ACHN (cell line): ENCODE measurements at regions not wholly inside any gene's neighbourhood (a gene's known extent, or its start where the extent isn't known, plus 50 kb on each side); places are given as distances from the start of the nearest gene placed in this dataset.
"Not testable (repeated sequence)": the region's sequence is repeated elsewhere in the genome, so short reads cannot be mapped to it uniquely, and the experiment has no call there.

Experiments
- DNase-seq: peaks from one replicate; pipeline ENCODE4 v3.0.0-alpha.2; 2015
- in situ Hi-C: cut with HindIII; loops from 2 replicates; pipeline ENCODE4 v1.10.0; 2017; ENCODE audit warnings: low sequenced_read_pairs, low pct_ligation_motif_present, low pct_unique_long_range_greater_than_20kb

DNA sequence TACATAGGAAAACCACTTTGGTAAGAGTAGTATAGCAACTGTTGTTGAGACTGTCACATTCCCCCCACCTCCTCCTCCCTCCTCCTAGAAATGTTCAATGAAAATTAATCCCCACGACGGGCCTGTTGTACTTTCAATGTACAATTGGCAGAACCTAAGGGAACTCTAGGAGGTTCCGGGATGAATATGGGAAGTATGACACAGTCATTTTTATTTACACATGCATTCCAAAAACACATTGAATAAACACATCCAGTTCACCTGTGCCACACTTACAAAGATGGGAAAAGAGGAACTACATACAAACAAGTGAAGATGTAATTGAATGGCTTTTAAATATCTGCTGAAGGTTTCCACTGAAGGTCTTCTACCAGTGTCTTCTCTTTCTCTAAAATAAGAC is 144.4 kb upstream of the NBPF11 start:
- no peak for DNase-seq

DNA sequence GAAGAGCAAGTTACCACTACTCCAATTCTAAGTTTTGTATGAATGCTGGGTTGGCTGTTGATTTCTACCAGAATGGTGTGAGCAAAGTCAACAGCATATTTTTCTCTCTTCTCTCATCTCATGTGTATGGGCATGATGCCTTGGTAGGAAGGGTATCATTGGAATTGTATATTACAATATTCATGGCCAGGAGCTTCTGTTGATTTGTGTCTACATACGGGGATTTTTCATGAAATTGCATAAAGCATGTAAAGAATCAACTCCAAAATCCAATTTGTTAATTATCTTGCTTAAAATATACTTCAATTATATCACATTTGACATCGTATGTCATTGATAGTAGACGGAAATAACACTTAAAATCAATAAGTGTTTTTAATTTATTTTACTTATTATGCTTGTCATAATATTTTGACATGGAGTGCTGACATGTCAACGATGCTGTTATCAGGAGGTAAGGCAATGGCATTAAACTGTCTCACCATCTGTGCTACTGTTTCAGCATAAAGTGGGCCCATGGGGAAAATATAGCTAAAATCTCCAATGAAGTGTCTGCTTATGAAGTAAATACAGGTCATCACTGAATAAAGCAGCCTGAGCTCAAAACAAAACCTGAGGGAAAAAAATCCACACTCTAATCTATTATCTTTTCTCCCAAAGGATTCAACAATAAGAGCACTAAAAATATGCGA is 142.2 kb upstream of the NBPF11 start:
- DNase-seq: no peak

More for the DNA sequence above, 144.4 kb upstream of the NBPF11 start:
- in situ Hi-C loops: no loop called here

DNA sequence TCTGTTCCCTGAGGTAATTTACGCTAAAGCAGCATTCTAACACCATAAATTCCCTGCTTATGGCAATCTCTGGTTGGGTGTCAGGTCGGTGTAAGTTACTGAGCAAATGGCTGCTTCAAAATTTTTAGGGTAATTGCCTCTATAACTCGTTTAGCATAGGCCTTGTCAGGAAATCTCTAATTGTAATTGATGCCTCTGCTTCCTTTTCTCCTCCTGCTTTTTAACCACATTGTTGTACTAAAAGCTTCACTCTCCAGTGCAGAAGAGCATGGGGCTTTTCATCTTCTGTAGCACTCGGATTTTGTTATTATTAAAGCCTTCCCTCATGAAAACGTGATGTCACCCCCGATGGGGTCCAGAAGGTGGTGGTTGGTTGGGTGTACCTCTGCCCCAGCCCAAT is 141.6 kb upstream of the NBPF11 start:
- in situ Hi-C loops: no loop called here

More for the DNA sequence above, 142.2 kb upstream of the NBPF11 start:
- in situ Hi-C loops: no loop called here

DNA sequence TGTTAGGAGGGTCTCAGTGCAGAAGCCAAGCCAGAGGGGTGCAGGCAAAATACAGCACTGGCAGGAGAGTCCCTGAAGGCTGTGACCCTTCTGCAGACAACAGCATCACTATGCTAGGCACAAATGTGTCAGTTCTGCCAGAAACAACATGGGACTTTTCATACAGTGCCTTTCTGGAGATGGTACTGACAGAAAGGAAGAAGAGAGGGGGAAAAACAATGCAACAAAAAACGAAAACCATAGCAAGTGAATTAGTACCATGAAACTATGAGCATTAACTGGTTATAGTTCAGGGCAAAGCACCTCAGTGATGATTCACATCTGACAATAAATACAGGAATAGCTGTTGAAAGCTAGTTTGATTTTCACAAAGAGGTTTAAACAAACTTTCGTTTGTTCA is 140.8 kb upstream of the NBPF11 start:
- no peak for DNase-seq
- in situ Hi-C loops: no loop called here

More for the DNA sequence above, 141.6 kb upstream of the NBPF11 start:
- DNase-seq: no peak

DNA sequence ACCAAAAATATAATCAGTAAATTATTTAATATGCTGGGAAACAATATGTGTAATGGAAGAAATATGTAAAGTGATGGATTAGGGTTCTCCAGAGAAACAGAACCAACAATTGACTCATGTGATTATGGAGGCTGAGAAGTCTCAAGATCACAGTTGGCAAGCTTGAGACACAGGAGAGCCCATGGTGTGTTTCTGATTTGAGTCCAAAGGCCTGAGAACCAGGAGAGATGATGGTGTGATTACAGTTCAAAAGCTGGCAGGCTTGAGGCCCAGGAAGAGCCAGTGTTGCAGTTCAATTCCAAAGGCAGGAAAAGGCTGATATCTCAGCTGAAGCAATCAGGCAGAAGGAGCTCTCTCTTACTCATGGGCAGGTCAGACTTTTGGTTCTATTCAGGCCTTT is 138.8 kb upstream of the NBPF11 start:
- in situ Hi-C loops: no loop called here
- DNase-seq: no peak

DNA sequence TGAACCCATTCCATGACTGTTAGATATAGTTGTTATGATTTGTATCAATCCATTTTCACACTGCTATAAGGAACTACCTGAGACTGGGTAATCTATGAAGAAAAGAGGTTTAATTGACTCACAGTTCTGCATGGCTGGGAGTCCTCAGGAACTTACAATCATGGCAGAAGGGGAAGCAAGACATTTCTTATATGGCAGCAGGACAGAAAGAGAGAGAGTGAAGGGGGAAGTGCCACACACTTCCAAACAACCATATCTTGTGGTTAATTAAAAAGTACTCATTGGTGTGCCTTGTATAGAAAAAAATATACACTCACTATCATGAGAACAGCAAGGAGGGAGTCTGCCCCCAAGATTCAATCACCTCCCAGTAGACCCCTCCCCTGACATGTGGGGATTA is 137.6 kb upstream of the NBPF11 start:
- no peak for DNase-seq
- in situ Hi-C loops: no loop called here

DNA sequence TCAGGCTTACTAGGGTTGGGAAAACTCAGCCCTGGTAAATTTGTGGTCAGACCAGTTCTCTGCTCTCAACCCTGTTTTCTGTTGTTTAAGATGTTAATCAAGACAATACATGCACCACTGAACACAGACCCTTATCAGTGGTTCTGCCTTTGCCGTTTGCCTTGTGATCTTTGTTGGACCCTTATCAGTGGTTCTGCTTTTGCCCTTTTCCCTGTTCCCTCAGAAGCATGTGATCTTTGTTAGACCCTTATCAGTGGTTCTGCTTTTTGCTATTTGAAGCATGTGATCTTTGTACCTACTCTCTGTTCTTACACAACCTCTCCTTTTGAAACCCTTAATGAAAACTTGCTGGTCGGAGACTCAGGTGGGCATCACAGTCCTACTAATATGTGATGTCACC is 133.9 kb upstream of the NBPF11 start:
- DNase-seq, in situ Hi-C loops: not testable (repeated sequence)

DNA sequence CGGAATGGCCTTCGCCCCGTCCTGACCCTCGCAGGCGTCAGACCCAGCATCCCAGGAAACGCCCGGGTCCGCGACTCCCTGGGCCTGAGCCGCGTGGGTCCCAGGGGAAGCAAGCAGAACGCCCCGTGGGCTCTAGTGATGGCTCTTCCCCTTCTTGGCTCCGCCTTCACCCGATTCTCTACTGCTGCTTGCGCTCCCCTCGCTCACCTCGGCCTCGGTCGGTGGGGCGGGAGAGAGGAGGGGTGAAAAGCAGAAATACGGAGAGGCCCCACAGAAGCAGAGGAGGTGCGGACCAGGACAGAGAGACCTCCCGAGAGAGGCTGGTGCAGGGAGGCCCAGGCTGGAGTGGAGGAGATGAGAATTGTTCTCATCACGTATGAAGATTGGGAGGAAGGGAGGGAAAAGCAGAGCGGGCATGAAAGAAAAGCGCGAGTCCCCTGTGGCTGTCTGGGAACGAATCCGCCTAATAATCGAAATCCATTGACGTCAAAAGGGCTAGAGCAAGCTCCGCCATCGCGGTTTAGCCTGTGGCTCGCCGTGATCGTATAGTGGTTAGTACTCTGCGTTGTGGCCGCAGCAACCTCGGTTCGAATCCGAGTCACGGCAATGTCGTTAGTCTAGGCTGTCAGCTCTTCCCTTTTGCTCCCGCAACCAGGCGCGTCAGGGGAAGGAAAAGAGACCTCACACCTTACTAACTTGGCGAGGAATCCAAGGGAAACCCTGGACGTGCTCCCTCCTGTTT is 128.9 kb upstream of the NBPF11 start:
- in situ Hi-C loops: not testable (repeated sequence)

DNA sequence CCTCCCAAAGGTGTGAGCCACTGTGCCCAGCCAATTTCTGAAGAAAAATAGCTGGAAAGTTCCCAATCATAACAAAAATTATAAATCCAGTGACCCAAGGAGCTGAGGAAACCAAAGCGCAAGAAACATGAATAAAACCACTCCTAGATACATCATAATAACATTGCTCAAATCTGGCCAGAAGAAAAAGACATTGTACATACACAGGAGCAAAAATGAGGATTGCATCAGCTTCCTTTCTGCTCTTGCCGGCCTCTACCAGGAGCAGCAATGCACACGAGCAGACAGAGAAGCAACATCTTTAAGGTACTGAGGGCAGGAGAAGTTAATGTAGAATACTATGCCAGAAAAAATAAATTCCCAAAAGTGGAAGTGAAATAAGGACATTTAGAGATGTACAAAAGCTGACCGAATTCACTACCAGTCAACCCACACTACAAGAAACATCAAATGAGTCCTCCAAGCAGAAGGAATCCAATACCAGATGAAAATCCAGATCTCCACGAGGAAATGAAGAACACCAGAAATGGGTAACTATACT is 127.0 kb upstream of the NBPF11 start:
- DNase-seq, in situ Hi-C loops: not testable (repeated sequence)

More for the DNA sequence above, 128.9 kb upstream of the NBPF11 start:
- DNase-seq: not testable (repeated sequence)

DNA sequence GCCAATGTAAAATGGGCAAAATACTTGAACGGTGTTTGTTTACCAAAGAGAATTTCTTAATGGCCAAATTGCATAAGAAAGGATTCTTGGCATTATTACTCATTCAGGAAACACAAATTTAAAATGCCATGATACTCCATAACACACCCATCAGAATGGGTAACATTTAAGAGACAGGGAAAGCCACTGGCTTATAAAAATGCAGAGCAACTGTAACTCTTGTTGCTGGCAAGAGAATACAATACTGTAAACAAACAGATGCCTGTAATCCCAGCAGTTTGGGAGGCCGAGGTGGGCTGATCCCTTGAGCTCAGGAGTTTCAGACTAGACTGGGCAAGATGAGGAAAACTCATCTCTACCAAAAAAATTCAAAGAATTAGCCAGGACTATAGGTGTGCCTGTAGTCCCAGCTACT is 125.8 kb upstream of the NBPF11 start:
- in situ Hi-C loops, DNase-seq: not testable (repeated sequence)

DNA sequence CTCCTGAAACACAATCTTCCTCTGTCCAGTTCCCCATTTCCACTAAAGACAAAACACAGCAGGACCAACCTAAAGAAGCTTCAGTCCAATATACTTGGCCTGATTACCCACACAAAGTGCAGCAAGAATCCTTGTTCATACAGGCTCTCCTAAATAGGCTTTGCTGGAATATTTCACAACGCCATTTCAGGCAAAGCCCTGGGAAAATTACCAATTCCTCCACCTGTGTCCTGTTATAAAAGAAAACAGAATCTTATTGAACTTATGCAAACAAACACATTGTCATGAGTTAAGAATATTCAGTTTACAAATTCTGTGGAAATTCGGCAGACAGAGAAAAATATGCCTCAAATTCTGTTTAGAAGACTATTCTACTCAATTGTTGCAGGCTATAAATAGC is 115.0 kb upstream of the NBPF11 start:
- in situ Hi-C loops, DNase-seq: not testable (repeated sequence)

DNA sequence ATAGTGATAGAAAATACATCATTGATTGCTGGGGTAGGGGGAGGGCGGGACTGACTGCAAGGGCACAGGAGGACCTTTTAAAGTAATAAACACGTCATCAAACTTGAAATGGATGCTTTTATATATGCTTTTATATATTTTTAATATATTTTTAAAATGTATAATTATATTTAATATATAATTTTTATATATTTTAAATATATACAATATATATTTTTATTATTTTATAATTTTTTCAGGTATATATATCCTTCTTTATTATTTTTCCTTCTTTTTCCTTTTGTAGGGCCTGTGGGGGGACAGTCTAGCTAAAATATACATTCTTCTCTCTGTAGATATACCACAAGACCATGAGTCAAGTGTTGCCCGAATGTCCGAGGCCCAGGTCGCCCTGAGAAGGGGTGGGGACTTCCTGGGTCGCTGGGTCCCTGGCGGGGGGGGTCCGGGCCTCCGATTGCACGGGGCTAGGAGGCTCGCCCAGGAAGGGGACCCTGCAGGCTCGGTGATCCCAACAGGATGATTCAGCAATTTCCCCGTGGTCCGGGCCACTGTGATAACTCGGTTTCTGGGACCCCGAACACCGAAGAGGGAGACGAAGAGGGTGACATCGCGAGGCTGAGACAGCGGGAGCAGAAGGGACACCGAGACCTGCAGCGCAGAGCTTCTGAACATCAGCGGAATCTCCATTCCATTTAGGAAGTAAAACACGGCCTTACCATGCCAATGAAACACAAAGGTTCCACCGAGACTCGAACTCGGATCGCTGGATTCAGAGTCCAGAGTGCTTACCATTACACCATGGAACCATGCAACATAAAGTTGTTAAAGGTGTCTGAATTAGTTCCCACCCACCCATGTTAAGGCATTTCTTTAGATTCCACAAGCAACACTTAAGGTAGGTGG is 112.5 kb upstream of the NBPF11 start:
- DNase-seq: no peak
- in situ Hi-C loops: no loop called here

DNA sequence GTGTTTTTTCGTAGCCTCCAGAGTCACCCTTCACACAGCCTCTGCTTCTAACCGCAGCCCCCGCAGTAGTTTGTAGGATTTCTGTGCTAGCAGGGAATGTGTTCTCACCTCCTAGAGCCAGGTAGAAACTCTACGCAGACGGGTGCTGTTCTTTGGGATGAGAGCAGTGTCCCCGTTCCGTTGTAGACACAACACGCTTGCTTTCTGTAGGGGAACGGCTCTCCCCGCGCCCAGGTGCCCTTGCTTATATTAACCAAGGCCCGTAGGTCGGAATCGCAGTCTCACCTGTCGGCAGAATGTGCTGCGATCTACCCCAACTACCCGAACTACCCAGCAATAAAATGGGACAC is 111.8 kb upstream of the NBPF11 start:
- no peak for DNase-seq
- in situ Hi-C loops: no loop called here

DNA sequence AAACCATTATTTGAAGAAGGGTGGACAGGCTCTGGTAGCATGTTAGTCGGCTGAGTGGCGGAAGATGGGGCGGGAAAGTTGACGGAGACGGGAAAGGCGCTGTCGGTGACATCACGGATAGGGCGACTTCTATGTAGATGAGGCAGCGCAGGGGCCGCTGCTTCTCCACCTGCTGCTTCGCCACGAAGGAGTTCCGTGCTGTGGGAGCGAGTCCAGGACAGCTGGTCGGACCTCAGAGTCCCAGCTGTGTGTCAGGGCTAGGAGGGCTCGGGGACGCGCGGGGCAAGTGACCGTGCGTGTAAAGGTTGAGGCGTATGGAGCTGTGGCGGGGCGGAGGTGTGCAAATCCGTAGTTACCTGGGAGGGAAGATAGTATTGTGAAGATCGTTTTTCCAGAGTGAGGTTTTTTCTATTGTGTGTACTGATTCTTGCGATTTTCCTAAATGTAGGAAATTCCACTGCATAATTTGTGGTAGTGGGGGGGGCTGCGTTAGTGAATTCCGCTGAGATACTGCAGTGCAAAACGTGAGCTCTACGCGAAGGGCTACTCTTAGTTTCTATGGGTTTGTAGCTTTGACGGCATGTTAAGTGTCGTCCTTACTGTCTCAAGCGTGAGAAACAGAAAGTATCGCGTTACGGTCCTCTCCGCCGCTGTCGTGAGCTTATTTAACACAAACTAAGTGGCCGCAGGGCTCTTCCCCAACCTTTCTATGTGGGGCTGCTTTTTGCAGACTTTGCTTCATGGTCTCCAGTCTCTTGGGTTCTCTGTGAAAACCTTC is 111.2 kb upstream of the NBPF11 start:
- peak; percentile 97 for DNase-seq
- in situ Hi-C loops: no loop called here

DNA sequence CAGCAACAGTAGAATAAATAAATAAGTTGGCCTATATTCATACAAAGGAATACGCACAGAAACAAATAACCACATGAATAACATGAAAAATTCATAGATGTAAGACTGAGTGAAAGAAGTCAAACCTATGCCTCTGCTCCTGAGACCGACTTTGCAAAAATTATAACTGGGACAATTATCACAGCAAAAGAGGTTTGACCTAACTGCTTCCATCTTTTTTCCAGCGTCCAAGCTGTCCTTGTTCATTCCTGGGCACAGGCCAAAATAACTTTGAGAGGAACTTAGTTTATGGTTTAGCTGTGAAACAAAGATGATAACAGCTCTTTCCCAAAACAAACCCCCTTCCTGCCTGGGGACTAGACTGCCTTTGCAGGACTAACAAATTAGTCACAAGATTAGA is 109.6 kb upstream of the NBPF11 start:
- in situ Hi-C loops, DNase-seq: not testable (repeated sequence)

DNA sequence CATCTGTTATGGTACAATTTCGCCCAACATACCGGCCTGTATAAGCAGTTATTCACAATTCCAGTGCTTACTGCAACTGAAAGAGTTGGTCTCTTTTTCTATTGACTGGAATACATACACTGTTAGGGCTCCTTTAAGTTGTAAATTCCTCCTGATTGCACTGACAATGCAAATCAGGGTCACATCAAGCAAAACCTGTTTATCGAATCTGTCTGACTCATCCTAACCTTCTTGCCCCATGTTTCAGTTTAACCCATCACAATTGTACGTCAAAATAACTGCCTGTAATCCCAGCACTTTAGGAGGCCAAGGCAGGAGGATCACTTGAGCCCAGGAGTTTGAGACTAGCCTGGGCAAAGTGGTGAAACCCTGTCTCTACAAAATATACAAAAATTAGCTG is 105.8 kb upstream of the NBPF11 start:
- DNase-seq, in situ Hi-C loops: not testable (repeated sequence)

DNA sequence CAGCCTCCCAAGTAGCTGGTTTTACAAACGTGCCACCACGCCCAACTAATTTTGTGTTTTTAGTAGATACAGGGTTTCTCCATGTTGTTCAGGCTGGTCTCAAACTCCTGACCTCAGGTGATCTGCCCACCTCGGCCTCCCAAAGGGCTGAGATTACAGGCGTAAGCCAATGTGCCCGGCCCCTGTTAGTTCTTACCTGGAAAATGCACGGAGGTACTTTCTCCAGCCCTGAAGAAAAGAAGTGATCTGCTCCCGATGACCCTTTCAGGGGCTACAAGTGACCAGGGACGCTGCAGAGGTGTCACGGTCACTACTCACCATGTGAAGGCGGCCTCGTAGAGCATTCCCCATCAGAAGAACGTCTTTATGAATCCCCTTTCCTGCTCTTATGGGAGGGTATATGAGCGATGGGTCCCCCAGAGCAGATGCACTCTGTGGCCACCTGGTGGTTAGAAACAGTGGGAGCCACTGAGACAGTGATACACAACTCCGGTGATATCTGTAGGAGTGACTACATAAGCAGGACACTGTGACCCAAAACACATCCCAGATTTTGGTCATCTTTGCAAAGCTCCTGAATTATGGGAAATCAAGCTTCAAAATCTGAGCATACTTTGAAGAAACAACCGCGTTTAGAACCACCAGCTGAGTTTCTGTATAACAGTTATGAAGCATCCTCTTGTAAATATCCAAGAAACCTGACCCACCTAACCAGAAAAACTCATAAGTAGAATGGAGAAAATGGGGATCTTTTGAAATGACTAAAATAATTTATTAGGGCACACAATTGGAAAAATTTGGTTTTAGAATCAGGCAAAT is 102.7 kb upstream of the NBPF11 start:
- DNase-seq: peak; percentile 23
- in situ Hi-C loops: not testable (repeated sequence)
